IPS-NIHi11 (cell line): ENCODE measurements at regions not wholly inside any gene's neighbourhood (a gene's known extent, or its start where the extent isn't known, plus 50 kb on each side); places are given as distances from the start of the nearest gene placed in this dataset.
"Not testable (repeated sequence)": the region's sequence is repeated elsewhere in the genome, so short reads cannot be mapped to it uniquely, and the experiment has no call there.

Experiments
- DNase-seq: peaks from one replicate; pipeline ENCODE4 v3.0.0; 2012; ENCODE audit warnings: mixed read lengths, low spot score

DNA sequence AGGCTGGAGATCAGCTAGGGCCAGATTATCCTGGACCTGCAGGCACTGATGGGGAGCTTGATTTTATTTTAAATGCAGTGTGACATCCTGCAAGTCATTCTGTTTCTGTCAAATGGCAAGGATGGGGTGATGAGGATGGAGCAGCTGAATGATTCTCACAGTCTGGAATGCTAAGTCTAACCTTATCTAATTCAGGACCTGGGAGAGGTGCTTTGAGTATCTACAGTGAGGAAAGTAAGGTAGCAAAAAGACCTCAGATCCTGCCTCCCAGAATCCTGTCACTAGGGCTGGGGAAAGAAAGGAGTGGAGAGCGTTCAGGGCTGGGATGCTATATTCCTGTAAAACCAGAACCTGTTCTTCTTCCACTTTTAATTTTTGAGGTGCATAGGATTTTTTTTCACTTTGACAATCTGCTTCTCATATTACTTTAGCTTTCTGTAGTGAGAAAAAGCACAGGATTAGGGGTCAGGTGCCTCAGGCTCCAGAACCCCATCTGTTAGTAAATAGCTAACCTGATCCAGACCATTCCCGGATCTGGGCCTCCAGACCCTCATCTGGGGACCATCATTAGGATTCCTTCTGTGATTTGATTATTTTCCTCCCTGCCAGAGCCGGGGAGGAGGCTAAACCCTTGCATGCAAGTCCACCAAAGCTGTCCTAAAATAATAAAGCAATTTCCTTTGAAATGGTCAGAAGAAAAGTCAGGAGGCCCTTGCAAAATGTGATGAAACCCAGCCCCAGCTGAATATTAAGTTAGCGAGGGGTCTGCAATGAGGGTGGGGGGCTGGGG is 54.7 kb downstream of the ASCL1 start:
- DNase-seq, result no peak

DNA sequence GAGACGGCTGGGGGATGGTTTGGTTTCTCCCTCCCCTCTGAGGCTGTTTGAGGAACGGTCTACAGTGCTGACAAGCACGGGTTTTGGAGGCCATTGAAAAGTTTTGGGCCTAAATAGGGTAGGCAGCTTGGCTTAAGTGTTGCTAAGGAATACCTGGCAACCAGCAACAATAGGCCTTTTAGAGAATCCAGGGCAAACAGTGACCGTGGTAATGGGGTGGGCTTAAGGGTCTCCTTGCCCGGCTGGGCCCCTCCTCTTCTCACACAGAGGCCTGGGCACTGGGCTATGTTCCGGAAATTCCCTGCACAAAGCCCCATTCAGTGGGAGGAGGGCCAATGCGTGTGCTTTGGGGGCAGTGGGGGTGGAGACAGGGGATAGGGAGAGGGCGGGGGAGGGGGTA is 55.4 kb downstream of the ASCL1 start:
- DNase-seq, result peak; percentile 48

DNA sequence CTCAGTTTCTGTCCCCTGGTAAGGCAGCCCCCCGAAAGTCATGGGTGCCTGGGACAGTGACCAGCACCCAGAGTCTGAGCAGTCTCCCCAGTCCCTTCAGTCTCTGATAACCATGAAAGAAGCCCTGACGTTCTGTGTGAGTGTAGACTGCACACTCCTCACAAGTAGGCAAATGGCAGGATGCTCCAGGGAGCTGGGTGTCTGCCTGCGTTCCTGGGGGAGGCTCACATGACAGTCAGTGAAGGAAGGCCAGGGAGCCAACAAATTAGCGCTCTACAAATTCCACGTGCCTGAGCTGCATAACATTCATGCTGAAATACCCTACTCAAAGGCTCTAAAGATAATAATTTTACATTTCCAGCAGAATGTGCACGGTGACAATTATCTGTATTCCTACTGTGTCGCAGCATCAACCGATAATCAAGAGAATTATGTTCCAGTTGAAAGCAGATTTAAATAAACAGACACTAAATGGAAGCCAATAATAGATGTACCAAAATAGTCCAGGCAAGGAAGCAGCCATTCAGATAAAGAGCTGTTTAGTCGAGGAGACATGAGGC is 56.3 kb downstream of the ASCL1 start:
- DNase-seq, result no peak

DNA sequence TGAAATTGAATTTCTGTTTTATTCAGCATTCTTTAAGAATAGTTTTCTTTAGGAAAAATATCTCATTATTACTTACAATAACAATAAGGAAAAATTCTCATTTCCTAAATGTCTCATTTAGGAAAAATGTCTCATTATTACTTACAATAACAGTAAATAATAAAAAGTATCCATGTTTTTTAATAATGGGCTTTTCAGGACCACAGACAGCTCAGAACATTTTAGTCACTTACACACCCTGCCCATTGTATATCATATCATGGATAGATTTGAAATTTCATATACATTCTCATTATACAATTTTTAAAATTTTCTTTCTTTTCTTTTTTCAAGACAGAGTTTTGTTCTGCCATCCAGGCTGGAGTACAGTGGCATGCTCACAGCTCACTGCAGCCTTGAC is 58.9 kb downstream of the ASCL1 start:
- no peak for DNase-seq

- DNase-seq, result no peak
Measured at GRCh38 chr12:103020839-103021238, 63.4 kb downstream of the ASCL1 start.

DNA sequence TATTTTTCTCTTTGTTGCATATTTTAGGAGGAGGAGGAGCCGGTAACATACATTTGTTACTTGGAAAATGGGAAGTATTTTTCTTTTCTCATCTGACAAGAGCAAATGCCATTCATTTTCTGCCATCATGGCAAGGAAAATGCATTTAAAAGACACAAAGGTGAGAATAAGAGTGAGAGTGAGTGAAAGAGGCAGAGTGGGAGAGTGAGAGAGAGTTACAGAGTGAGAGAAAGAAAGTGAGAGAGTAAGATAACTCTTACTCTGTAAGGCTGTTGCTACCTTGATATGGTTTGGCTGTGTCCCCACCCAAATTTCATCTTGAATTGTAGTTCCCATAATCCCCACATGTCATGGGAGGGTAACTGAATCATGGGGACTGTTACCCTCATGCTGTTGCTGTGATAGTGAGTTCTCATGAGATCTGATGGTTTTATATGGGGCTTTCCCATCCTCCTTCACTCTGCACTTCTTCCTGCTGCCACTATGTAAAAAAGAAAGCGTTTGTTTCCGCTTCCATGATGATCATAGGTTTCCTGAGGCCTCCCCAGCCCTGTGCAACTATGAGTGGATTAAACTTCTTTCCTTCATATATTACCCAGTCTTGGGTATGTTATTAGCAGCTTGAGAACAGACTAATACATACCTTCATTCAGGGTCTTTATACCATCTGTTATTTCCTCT is 64.2 kb downstream of the ASCL1 start:
- DNase-seq, result no peak

GRCh38 chr12:103024650-103025049 is 67.2 kb downstream of the ASCL1 start:
- DNase-seq, result no peak

- DNase-seq, result not testable (repeated sequence)
Measured at GRCh38 chr12:103026643-103027042, 69.2 kb downstream of the ASCL1 start.

GRCh38 chr12:103028881-103029639 is 71.6 kb downstream of the ASCL1 start:
- DNase-seq, result no peak

- no peak for DNase-seq
Measured at GRCh38 chr12:103036581-103037214, 79.2 kb downstream of the ASCL1 start.

- peak; percentile 46 for DNase-seq
Measured at GRCh38 chr12:103043531-103044486, 86.3 kb downstream of the ASCL1 start.

DNA sequence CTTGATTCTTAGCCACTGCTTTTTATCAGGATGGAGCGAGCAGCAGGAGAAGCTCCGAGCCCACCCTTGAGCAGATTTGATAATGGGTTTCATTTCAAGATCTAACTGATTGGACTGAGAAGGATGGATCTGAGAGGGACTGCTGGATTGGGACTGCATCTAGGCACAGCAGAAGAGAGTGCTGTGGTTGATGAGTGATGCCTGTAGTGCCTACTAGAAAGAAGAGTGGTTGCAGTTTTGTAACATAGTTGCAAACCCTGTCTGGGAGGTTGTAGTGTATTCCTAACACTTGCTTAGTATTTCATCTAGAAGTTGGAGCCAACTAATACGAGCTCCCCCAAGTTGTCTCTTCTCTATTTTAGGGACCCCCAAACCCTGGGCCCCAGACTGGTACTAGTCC is 88.7 kb downstream of the ASCL1 start:
- DNase-seq, result no peak

GRCh38 chr12:103050273-103050672 is 92.8 kb downstream of the ASCL1 start:
- no peak for DNase-seq

DNA sequence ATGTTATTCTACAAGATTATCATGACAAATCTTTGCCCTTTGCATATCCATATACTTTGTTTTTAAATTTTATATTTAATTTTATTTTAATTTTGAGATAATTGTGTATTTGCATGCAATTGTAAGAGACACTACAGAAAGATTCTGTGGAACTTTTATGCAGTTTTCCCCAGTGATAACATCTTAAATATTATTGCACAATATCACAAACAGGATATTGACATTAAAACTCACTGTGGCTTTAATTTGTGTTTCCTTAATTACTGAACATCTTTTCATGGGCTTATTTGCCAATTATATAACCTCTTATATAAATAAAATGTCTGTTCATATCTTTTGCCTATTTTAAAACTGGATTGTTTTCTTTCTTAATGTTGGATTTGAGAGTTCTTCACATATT is 95.6 kb downstream of the ASCL1 start:
- DNase-seq, result no peak

DNA sequence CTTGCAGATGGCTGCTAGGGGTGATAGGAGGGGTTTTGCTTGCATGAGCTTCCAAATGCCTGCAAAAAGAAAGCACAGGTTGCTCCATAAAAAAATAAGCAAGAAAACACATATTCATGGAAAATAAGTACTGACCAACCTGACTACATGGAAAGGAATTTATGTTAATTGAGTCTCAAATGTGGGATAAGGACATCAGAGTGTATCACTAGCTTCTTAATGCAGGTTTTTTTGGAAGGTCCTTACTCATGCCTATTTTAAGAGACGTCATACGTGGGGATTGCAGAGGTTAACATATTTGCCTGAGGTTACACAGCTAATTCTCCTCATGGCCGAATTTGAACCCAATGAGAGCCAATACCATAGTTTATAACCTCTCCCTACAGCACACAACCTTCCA is 116.2 kb downstream of the ASCL1 start:
- no peak for DNase-seq

GRCh38 chr12:103075848-103076247 is 118.4 kb downstream of the ASCL1 start:
- no peak for DNase-seq

DNA sequence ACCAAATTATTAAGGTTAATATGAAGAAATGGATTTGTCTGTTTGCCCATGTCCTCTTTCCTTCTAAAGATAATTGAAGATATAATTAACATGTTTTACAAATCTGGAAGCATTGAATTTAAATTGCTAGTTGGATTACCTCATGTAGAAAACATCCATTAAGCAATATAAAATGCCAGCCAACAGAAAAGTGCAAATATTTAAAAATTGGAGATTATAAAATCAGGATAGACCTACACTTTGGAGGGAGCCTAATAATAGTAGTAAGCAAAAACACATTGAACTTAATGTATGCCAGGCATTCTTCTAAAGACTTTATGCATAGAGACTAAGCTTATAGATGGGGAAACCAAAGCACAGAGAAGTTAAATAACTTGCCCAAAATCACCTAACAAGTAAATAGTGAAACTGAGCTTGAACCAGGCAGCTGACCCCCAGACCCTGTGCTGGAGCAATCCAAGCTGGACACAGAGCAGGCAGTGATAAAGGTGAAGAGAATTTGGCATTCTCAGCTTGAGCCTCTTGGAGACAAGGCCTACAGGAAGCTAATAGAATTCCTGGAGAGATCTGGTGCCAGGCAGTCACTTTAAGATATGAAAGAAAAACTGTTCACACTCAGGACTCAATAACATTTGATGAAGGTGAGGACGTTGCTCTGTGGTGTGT is 119.8 kb downstream of the ASCL1 start:
- no peak for DNase-seq

DNA sequence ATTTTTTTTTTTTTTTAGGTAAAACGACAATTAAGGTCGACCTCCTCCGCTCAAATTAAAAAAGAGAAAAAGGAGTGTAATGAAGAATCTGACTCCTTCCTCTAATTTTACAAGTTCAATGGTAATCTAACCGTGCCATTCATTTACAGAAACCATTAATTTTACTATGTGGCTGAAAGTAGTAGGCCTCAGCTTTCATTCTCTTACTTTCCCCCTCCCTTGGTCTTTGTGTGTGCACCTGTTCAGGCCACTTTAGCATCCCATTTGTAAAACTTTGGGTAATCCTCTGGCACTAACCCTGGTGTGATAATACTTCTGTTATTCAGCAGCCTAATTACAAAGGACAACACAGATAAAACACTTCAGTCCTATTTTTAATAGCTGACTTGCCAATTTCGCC is 128.1 kb downstream of the ASCL1 start:
- no peak for DNase-seq

DNA sequence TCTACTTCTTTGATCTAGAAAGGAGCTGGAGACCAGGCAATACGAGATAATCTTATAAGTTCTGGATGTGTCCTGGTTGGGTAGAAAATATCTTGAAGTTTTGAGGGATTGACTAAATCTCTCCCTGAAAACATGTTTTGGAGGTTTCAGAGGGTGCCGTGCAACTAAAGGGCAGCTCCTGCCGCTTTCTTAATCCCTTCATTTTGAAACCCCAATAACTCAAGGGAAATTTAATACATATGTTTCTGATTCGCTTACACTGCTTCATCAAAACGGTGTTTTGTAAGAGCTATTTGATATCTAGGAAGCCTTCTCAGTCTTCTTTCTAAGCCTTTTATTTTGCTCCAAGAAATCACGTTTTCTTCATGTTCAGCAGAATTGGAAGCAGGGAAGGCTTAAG is 129.0 kb downstream of the ASCL1 start:
- no peak for DNase-seq

DNA sequence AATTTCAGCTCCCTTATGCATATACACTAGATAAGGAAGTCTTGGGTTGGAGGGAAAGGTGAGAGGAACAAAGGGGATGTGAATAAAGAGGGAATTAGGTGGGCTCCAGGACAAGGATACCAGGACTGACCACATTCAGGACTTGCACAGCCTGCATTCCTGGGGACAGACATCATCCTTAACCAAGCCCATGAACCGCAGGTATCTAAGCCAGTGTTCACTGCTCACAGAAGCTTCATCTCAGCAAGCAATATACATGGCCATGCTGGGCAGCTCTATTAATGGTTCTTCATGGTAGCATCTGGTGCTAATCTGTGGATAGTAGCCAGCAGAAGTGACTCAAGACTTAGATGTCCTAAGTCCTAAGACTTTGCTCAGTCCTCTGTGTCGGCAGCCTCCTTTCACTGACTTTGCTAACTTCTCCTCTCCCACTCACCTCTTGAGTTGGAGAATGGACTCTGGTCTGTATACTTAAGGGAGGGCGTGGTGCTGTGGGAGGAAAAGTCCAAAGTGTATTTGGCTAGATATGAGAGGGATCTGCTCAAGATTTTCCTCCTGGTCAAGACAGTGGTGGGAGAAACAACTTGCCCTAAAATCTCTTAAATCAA is 136.1 kb downstream of the ASCL1 start:
- no peak for DNase-seq
